Mesenchymal stem cell (in vitro differentiated cells and primary cell): ENCODE measurements at regions not wholly inside any gene's neighbourhood (a gene's known extent, or its start where the extent isn't known, plus 50 kb on each side); places are given as distances from the start of the nearest gene placed in this dataset.

Experiments used
- DNase-seq: peaks from one replicate; pipeline ENCODE4 v3.0.0-alpha.2; 2013
- H2AFZ ChIP-seq: one replicate; pipeline ENCODE4 v1.6.1; 2013; ENCODE audit warnings: low read depth, mild to moderate bottlenecking, control low read depth, inconsistent platforms, low read length, moderate library complexity
- H2AK5ac ChIP-seq: 2 replicates; pipeline ENCODE4 v1.6.1; 2013; ENCODE audit warnings: low read length, moderate library complexity, mild to moderate bottlenecking, inconsistent platforms; ENCODE audit not compliant: severe bottlenecking
- H2BK120ac ChIP-seq: one replicate; pipeline ENCODE4 v1.6.1; 2013; ENCODE audit warnings: low read depth, mild to moderate bottlenecking, inconsistent platforms, low read length, moderate library complexity
- H2BK12ac ChIP-seq, 2 experiments: one replicate each; pipeline ENCODE4 v1.6.1; 2013; ENCODE audit warnings: inconsistent platforms in 2 of 2, low read length in 2 of 2, mild to moderate bottlenecking in 2 of 2, moderate library complexity in 2 of 2, control low read depth in 1 of 2
- H2BK15ac ChIP-seq: one replicate; pipeline ENCODE4 v1.6.1; 2013; ENCODE audit warnings: mild to moderate bottlenecking, low read depth, inconsistent platforms; ENCODE audit not compliant: poor library complexity, severe bottlenecking
- H2BK5ac ChIP-seq: 2 replicates; pipeline ENCODE4 v1.6.1; 2013; ENCODE audit warnings: low read depth, mild to moderate bottlenecking, low read length, control low read depth, inconsistent platforms; ENCODE audit not compliant: poor library complexity, severe bottlenecking
- H3K14ac ChIP-seq, 2 experiments: one replicate each; pipeline ENCODE4 v1.6.1; 2013; ENCODE audit warnings: inconsistent platforms in 2 of 2, low read length in 2 of 2, control low read depth in 1 of 2, mild to moderate bottlenecking in 1 of 2, moderate library complexity in 1 of 2
- H3K18ac ChIP-seq, 2 experiments: one replicate each; pipeline ENCODE4 v1.6.1; 2013; ENCODE audit warnings: inconsistent platforms in 2 of 2, low read length in 2 of 2, control low read depth in 1 of 2, low read depth in 1 of 2, mild to moderate bottlenecking in 1 of 2
- H3K23ac ChIP-seq, 2 experiments: one replicate each; pipeline ENCODE4 v1.6.1; 2013; ENCODE audit warnings: inconsistent platforms in 2 of 2, low read length in 2 of 2, mild to moderate bottlenecking in 2 of 2, moderate library complexity in 2 of 2, control low read depth in 1 of 2
- H3K27ac ChIP-seq: 2 replicates; pipeline ENCODE4 v1.5.1; 2013; ENCODE audit warnings: mild to moderate bottlenecking, moderate library complexity, low read length, control low read depth, inconsistent platforms; ENCODE audit not compliant: poor library complexity, severe bottlenecking
- H3K27me3 ChIP-seq, 2 experiments: 2 replicates each; pipeline versions ENCODE4 v1.6.1 to v1.7.0; 2013; ENCODE audit warnings: low read length in 2 of 2, mild to moderate bottlenecking in 2 of 2, moderate library complexity in 2 of 2, control low read depth in 1 of 2, inconsistent platforms in 1 of 2; ENCODE audit not compliant: control insufficient read depth in 1 of 2, insufficient read depth in 1 of 2
- H3K36me3 ChIP-seq, 2 experiments: 2 replicates each; pipeline versions ENCODE4 v1.6.1 to v1.7.0; 2013; ENCODE audit warnings: low read length in 2 of 2, control low read depth in 1 of 2, inconsistent platforms in 1 of 2, low read depth in 1 of 2, mild to moderate bottlenecking in 1 of 2; ENCODE audit not compliant: insufficient read depth in 2 of 2, control insufficient read depth in 1 of 2
- H3K4ac ChIP-seq, 2 experiments: one replicate each; pipeline ENCODE4 v1.6.1; 2013; ENCODE audit warnings: inconsistent platforms in 2 of 2, low read length in 2 of 2, mild to moderate bottlenecking in 2 of 2, moderate library complexity in 2 of 2, control low read depth in 1 of 2, low read depth in 1 of 2
- H3K4me1 ChIP-seq: 2 replicates; pipeline ENCODE4 v1.6.1; 2013; ENCODE audit warnings: low read depth, low read length, control low read depth; ENCODE audit not compliant: control insufficient read depth, insufficient read depth
- H3K4me2 ChIP-seq: 2 replicates; pipeline ENCODE4 v1.6.1; 2013; ENCODE audit warnings: low read length, mild to moderate bottlenecking, inconsistent platforms; ENCODE audit not compliant: poor library complexity, severe bottlenecking
- H3K4me3 ChIP-seq, 2 experiments: 2 replicates each; pipeline versions ENCODE4 v1.5.1 to v1.7.0; 2013; ENCODE audit warnings: low read length in 2 of 2, mild to moderate bottlenecking in 2 of 2, control low read depth in 1 of 2, low read depth in 1 of 2; ENCODE audit not compliant: insufficient read depth in 1 of 2
- H3K79me1 ChIP-seq: replicated peaks from 2 replicates; pipeline ENCODE4 v1.6.1; 2013; ENCODE audit warnings: mild to moderate bottlenecking, control low read depth, low read length, inconsistent platforms; ENCODE audit not compliant: poor library complexity, severe bottlenecking
- H3K9ac ChIP-seq: 2 replicates; pipeline ENCODE4 v1.7.0; 2013; ENCODE audit warnings: mild to moderate bottlenecking, low read length, moderate library complexity
- H3K9me3 ChIP-seq: 2 replicates; pipeline ENCODE4 v1.7.0; 2013; ENCODE audit warnings: mild to moderate bottlenecking, low read length; ENCODE audit not compliant: control insufficient read depth
- H4K8ac ChIP-seq: one replicate; pipeline ENCODE4 v1.6.1; 2013; ENCODE audit warnings: inconsistent platforms, mild to moderate bottlenecking, low read length, moderate library complexity
- H4K91ac ChIP-seq: one replicate; pipeline ENCODE4 v1.6.1; 2013; ENCODE audit warnings: mild to moderate bottlenecking, low read length, inconsistent platforms
- WGBS: methylation state at CpG from one replicate; pipeline ENCODE4 v1.1.7; 2013; ENCODE audit warnings: mixed read lengths; 5-methylcytosine and 5-hydroxymethylcytosine counted together

- H2BK12ac ChIP-seq: no peak overlapping the region
- no peak overlapping the region for H2AFZ ChIP-seq
- no peak overlapping the region for H4K8ac ChIP-seq
- H3K4me1 ChIP-seq: no peaks in the 10 kb centered on the region
- no peak overlapping the region for H3K23ac ChIP-seq
- no peak overlapping the region for H3K14ac ChIP-seq
- no peak overlapping the region for H3K4ac ChIP-seq
- WGBS: 84% methylated on average over 21 of the region's 21 CpGs
- H2AK5ac ChIP-seq: no peak overlapping the region
- no peak overlapping the region for H2BK120ac ChIP-seq
- H3K36me3 ChIP-seq: no peaks in the 10 kb centered on the region
- no peaks in the 10 kb centered on the region for H3K9me3 ChIP-seq
- H3K27ac ChIP-seq: no peak overlapping the region
- H3K79me1 ChIP-seq: no peaks in the 10 kb centered on the region
- H2BK15ac ChIP-seq: no peak overlapping the region
- H3K4me2 ChIP-seq: no peak overlapping the region
- H3K18ac ChIP-seq: no peak overlapping the region
- H3K27me3 ChIP-seq: no peaks in the 10 kb centered on the region
- DNase-seq: no peak
- no peak overlapping the region for H2BK5ac ChIP-seq
- no peak overlapping the region for H3K4me3 ChIP-seq
- H3K9ac ChIP-seq: no peak overlapping the region
- H4K91ac ChIP-seq: no peak overlapping the region
These were observed 335.3 kb downstream of the CTTN start for GRCh38 chr11:70733327-70734325.

DNA sequence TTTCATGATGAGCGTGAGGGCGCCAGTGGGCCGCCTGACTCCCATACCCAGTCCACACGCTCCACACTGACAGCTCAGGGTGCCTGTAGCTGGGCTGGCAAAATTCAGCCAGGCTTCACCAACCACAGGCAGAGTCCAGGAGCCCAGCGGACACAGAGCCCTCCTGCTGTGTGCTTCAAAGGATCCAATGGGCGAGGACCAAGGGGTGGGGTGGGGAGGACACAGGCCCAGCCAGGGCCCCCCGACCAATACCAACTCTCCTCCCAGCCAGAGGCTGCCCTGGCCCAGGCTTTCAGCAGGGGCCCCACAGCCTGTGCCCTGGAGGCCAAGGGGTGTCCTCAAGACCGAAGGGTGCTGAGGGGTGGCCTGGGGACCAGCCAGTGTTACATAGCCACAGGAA is 336.1 kb downstream of the CTTN start:
- Histone ChIP-seq H2BK5ac (no peak overlapping the region), H3K27me3 (no peaks in the 10 kb centered on the region), H2AK5ac (no peak overlapping the region), H3K9ac (no peak overlapping the region), H3K18ac (no peak overlapping the region), H4K91ac (no peak overlapping the region), H3K4me1 (no peaks in the 10 kb centered on the region), H2BK12ac (no peak overlapping the region), H3K36me3 (no peaks in the 10 kb centered on the region), H4K8ac (no peak overlapping the region), H3K4me3 (no peak overlapping the region), H2AFZ (no peak overlapping the region), H3K23ac (no peak overlapping the region), H3K79me1 (no peaks in the 10 kb centered on the region), H2BK120ac (no peak overlapping the region), H2BK15ac (no peak overlapping the region), H3K27ac (no peak overlapping the region), H3K4me2 (no peak overlapping the region), H3K9me3 (no peaks in the 10 kb centered on the region), H3K14ac (no peak overlapping the region), H3K4ac (no peak overlapping the region)
- WGBS: 75% methylated on average over 3 of the region's 8 CpGs
- DNase-seq: no peak

- Histone ChIP-seq H2BK120ac (no peak overlapping the region), H2AK5ac (no peak overlapping the region), H3K4me2 (no peak overlapping the region), H3K23ac (no peak overlapping the region), H2BK5ac (no peak overlapping the region), H3K14ac (no peak overlapping the region), H3K36me3 (no peaks in the 10 kb centered on the region), H3K79me1 (no peaks in the 10 kb centered on the region), H3K27me3 (no peaks in the 10 kb centered on the region), H2BK15ac (no peak overlapping the region), H3K9me3 (no peaks in the 10 kb centered on the region), H4K91ac (no peak overlapping the region), H3K4me1 (no peaks in the 10 kb centered on the region), H3K9ac (no peak overlapping the region), H3K4ac (no peak overlapping the region), H2BK12ac (no peak overlapping the region), H3K27ac (no peak overlapping the region), H3K4me3 (no peak overlapping the region), H2AFZ (no peak overlapping the region), H4K8ac (no peak overlapping the region), H3K18ac (no peak overlapping the region)
- 89% methylated on average over 15 of the region's 15 CpGs for WGBS
- no peak for DNase-seq
These were observed 336.6 kb downstream of the CTTN start for GRCh38 chr11:70734911-70735310.

GRCh38 chr11:70735976-70736375 is 337.6 kb downstream of the CTTN start:
- H3K9ac ChIP-seq: no peak overlapping the region
- no peak overlapping the region for H3K4me3 ChIP-seq
- H3K79me1 ChIP-seq: no peaks in the 10 kb centered on the region
- no peak overlapping the region for H2BK15ac ChIP-seq
- H2AK5ac ChIP-seq: no peak overlapping the region
- 84% methylated on average over 7 of the region's 7 CpGs for WGBS
- no peak overlapping the region for H3K27ac ChIP-seq
- DNase-seq: no peak
- H3K36me3 ChIP-seq: no peaks in the 10 kb centered on the region
- H3K23ac ChIP-seq: no peak overlapping the region
- no peak overlapping the region for H3K14ac ChIP-seq
- no peaks in the 10 kb centered on the region for H3K9me3 ChIP-seq
- H3K27me3 ChIP-seq: peaks cover 3 to 6% of the 10 kb centered on the region in 2 experiments
- no peak overlapping the region for H2AFZ ChIP-seq
- H3K18ac ChIP-seq: no peak overlapping the region
- H2BK120ac ChIP-seq: no peak overlapping the region
- no peak overlapping the region for H2BK5ac ChIP-seq
- no peak overlapping the region for H2BK12ac ChIP-seq
- H3K4me1 ChIP-seq: no peaks in the 10 kb centered on the region
- no peak overlapping the region for H4K91ac ChIP-seq
- no peak overlapping the region for H3K4me2 ChIP-seq
- H3K4ac ChIP-seq: no peak overlapping the region
- no peak overlapping the region for H4K8ac ChIP-seq
